ENCODE measurements at regions not wholly inside any gene's neighbourhood (a gene's known extent, or its start where the extent isn't known, plus 50 kb on each side); places are given as distances from the start of the nearest gene placed in this dataset.

DNA sequence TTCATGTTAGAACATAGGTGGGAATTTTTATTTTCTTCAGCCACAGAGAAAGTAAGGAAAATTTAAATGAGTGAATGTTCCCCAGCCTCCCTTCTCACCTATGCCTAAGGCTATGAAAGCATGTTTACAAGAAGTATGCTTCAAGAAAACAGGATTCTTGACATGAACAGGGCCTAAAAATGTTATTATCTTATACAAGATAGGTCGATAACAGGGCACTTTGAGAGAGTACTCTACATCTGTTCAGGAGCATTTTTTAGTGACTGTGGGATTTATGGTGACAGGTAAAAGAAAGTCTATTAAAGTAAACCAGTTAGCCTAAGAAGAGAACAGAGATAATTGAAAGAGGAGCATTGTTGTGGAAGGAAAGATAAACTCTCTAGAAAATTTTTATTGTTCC lies 222.9 kb upstream of the DAAM1 start:
- Histone ChIP-seq H3K4me3 (no peak overlapping the region), H3K27me3 (no peaks in the 10 kb centered on the region), H3K36me3 (no peaks in the 10 kb centered on the region), H3K9me3 (no peaks in the 10 kb centered on the region), H3K4me1 (no peaks in the 10 kb centered on the region), H3K27ac (no peak overlapping the region)
- TF ChIP-seq POLR2A (IDR thresholded peaks at IDR 0.05) = no peak
- TF ChIP-seq, protein P1, sequence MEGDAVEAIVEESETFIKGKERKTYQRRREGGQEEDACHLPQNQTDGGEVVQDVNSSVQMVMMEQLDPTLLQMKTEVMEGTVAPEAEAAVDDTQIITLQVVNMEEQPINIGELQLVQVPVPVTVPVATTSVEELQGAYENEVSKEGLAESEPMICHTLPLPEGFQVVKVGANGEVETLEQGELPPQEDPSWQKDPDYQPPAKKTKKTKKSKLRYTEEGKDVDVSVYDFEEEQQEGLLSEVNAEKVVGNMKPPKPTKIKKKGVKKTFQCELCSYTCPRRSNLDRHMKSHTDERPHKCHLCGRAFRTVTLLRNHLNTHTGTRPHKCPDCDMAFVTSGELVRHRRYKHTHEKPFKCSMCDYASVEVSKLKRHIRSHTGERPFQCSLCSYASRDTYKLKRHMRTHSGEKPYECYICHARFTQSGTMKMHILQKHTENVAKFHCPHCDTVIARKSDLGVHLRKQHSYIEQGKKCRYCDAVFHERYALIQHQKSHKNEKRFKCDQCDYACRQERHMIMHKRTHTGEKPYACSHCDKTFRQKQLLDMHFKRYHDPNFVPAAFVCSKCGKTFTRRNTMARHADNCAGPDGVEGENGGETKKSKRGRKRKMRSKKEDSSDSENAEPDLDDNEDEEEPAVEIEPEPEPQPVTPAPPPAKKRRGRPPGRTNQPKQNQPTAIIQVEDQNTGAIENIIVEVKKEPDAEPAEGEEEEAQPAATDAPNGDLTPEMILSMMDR (IDR thresholded peaks at IDR 0.05 in 4 of 5, conservative IDR thresholded peaks at IDR 0.05 in 1 of 5) = no peak
- ATAC-seq (no peak), DNase-seq (no peak)
- intact Hi-C loops (cut with DNase I; ENCODE audit: low total_unique reads) = no loop called here
- in situ Hi-C loops (cut with MboI; ENCODE audit: low sequenced_read_pairs in 4 of 4) = no loop called here

DNA sequence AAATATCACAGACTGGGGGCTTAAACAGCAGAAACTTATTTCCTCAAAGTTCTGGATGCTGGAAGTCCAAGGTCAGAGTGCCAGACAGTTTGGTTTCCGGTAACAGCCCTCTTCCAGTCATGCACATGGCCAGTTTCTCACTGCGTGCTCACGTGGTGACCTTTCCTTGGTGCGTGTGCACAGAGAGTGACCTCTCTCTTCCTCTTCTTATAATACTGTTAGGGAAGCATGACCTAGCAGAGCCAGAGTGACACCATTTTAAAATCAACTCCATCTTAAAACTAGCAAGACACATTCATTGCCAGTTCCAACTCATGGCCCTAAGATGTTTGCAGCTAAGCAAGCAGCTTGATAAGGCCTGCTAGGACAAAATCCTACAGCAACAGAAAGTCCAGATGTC lies 221.5 kb upstream of the DAAM1 start:
- intact Hi-C loops (cut with DNase I; ENCODE audit: low total_unique reads) = no loop called here
- no peak for DNase-seq

DNA sequence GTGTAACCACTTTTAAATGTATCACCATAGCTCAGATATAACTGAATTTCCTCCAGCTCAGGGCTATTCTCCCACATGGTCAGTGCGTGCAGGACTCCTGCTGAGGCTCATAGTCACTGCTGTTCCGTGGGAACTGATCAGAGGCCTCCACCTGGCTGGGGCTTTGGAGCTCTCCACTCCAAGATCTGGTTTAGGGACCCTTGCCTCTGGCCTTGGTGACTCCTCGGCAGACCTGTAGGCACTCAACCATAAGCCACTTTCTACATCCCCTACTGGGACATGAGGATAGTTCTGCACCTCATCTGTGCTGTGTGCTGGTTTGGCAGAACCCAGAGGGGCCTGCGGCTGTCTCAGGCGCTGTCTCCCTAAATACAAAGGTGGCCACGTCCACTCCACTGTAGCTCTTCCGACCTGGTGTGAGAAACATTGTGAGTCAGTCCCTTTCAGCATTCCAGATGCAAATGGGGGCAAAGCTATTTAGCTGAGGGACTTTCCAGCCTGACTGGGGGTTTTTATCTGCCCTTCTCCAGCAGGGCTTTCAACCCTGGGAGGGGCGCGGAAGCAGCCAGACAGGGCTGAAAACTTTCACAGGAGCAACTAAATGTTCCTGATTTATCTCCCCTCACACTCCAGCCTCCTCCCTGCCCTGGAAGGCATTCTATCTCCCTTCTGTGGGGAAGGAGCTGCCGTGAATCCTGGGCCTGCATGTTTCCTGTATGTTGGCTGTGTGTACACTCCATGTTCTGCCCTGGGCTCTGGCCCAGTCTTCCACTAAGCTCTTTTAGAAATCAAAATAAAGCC lies 218.3 kb upstream of the DAAM1 start:
- no peak overlapping the region for H3K27ac ChIP-seq
- in situ Hi-C loops (cut with MboI; ENCODE audit: low sequenced_read_pairs in 4 of 4) (no loop called here), intact Hi-C loops (cut with DNase I; ENCODE audit: low total_unique reads) (no loop called here)
- H3K27me3 ChIP-seq = no peaks in the 10 kb centered on the region
- ATAC-seq (no peak), DNase-seq (no peak)
- TF ChIP-seq, protein P1 (IDR thresholded peaks at IDR 0.05 in 4 of 5, conservative IDR thresholded peaks at IDR 0.05 in 1 of 5) = no peak
- TF ChIP-seq POLR2A (IDR thresholded peaks at IDR 0.05) = no peak
- H3K4me1 ChIP-seq = no peaks in the 10 kb centered on the region
- H3K9me3 ChIP-seq = no peaks in the 10 kb centered on the region
- no peak overlapping the region for H3K4me3 ChIP-seq
- no peaks in the 10 kb centered on the region for H3K36me3 ChIP-seq

More for the DNA sequence above, 221.5 kb upstream of the DAAM1 start:
- H3K36me3 ChIP-seq = no peaks in the 10 kb centered on the region
- ATAC-seq = no peak
- in situ Hi-C loops (cut with MboI; ENCODE audit: low sequenced_read_pairs in 4 of 4) = no loop called here
- H3K27me3 ChIP-seq = no peaks in the 10 kb centered on the region
- H3K4me1 ChIP-seq = no peaks in the 10 kb centered on the region
- no peaks in the 10 kb centered on the region for H3K9me3 ChIP-seq
- no peak for TF ChIP-seq POLR2A (IDR thresholded peaks at IDR 0.05)
- TF ChIP-seq, protein P1 (IDR thresholded peaks at IDR 0.05 in 4 of 5, conservative IDR thresholded peaks at IDR 0.05 in 1 of 5) = no peak
- H3K27ac ChIP-seq = no peak overlapping the region
- H3K4me3 ChIP-seq = no peak overlapping the region

DNA sequence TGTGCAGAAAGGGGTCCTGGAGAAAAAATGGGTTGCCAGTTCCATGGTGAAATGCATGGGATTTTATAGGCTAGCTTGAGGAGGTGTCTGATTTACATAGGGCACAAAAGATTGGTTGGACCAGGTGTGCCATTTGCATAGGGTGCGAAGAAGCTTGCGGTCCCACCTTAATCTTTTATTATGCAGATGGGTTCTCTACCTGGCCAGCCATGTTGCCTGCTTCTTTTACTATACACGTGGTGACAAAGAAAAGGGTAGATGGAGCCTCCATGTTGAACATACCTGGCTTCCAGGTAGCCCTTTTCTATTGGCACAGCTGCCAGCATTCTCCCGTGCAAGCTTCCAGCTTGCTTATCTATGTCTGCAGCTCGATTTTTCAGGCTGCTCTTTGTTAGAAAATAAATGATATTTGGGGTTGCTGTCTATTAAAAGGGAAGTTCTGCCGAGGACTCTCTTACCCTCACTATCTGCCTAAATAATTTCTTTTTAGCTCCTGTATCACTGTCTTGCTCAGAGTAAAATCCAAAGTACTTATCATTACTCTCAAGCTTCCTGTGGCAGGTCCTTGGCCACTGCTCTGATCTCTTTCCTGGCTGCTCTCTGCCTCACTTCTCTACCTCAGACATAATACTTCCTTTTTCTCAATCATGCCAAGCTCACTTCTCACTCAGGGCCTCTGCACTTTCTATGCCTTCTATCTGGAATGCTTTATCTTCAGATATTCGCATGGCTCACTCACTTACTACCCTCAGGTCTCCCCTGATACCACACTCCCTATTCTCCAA lies 216.0 kb upstream of the DAAM1 start:
- in situ Hi-C loops (cut with MboI; ENCODE audit: low sequenced_read_pairs in 4 of 4) = no loop called here
- Histone ChIP-seq H3K27ac (no peak overlapping the region), H3K9me3 (no peaks in the 10 kb centered on the region), H3K27me3 (no peaks in the 10 kb centered on the region), H3K4me1 (no peaks in the 10 kb centered on the region), H3K4me3 (no peak overlapping the region), H3K36me3 (no peaks in the 10 kb centered on the region)
- intact Hi-C loops (cut with DNase I; ENCODE audit: low total_unique reads) = no loop called here
- DNase-seq (no peak), ATAC-seq (no peak)
- no peak for TF ChIP-seq POLR2A (IDR thresholded peaks at IDR 0.05)
- TF ChIP-seq, protein P1 (IDR thresholded peaks at IDR 0.05 in 4 of 5, conservative IDR thresholded peaks at IDR 0.05 in 1 of 5) = no peak

Measured in gastrocnemius medialis (tissue), 4 donors.